Ovary (tissue), 7 donors: ENCODE measurements at regions not wholly inside any gene's neighbourhood (a gene's known extent, or its start where the extent isn't known, plus 50 kb on each side); places are given as distances from the start of the nearest gene placed in this dataset.

Experiments
- DNase-seq, 5 donors: peaks; one replicate each; pipeline ENCODE4 v3.0.0-alpha.2; 2019 to 2020
- H3K27ac ChIP-seq, 2 donors: fragments of 200-600 bp; one replicate each; pipeline versions ENCODE4 v1.5.1 to v1.8.0; 2019 to 2022
- H3K27me3 ChIP-seq: fragments of 200-600 bp; one replicate; pipeline ENCODE4 v1.8.0; 2022
- H3K36me3 ChIP-seq: fragments of 200-600 bp; sonication (generic); one replicate; pipeline ENCODE4 v1.5.1; 2019
- H3K4me1 ChIP-seq: one replicate; pipeline ENCODE4 v1.8.1; 2013; ENCODE audit warnings: mild to moderate bottlenecking, moderate library complexity; ENCODE audit not compliant: insufficient read depth
- H3K4me3 ChIP-seq: fragments of 200-600 bp; sonication (generic); one replicate; pipeline ENCODE4 v1.5.1; 2017
- H3K9me3 ChIP-seq, 2 donors: fragments of 200-600 bp in 1 of 2; sonication (generic) in 1 of 2; one replicate each; pipeline versions ENCODE4 v1.5.1 to v1.8.1; 2013 to 2019; ENCODE audit warnings: mild to moderate bottlenecking in 1 of 2, moderate library complexity in 1 of 2
- CTCF ChIP-seq, 3 donors: fragments of 450-650 bp in 2 of 3; fragments of 200-600 bp in 1 of 3; IDR thresholded peaks; one replicate each; pipeline versions ENCODE4 v1.5.1 to v1.8.0; 2016 to 2022; ENCODE audit warnings: antibody characterized with exemption in 3 of 3, mild to moderate bottlenecking in 1 of 3
- EP300 ChIP-seq: sonication (generic); formaldehyde crosslinking; IDR thresholded peaks from one replicate; pipeline ENCODE4 v1.6.1; 2017; ENCODE audit warnings: antibody characterized with exemption
- POLR2A ChIP-seq: fragments of 450-650 bp; IDR thresholded peaks from one replicate; pipeline ENCODE4 v1.6.1; 2017; ENCODE audit warnings: antibody characterized with exemption, mild to moderate bottlenecking, moderate library complexity
- WGBS, 3 donors: extraction: QIAGEN DNeasy Blood & Tissue Kit in 1 of 3; methylation state at CpG; one replicate each; pipeline versions ENCODE4 v1.1.5 to v1.1.7; 2013 to 2017; 5-methylcytosine and 5-hydroxymethylcytosine counted together
- intact Hi-C, 4 donors: fragments of 100-400 bp; cut with DNase I; formaldehyde crosslinking; loops; one replicate each; pipeline versions ENCODE4 v1.11.0 to v1.15.1; 2022 to 2023
- donor health status: DM: no; HTN: no; CAD: no; lungs with moderate emphysema.
- donor health status: DM: no; HTN: no; CAD: no.
- donor health status: Bipolar disorder and iron deficiency.
- donor health status: DM: no; HTN: no; CAD: no.
- donor health status: DM: yes; HTN: yes; CAD: no.

DNA sequence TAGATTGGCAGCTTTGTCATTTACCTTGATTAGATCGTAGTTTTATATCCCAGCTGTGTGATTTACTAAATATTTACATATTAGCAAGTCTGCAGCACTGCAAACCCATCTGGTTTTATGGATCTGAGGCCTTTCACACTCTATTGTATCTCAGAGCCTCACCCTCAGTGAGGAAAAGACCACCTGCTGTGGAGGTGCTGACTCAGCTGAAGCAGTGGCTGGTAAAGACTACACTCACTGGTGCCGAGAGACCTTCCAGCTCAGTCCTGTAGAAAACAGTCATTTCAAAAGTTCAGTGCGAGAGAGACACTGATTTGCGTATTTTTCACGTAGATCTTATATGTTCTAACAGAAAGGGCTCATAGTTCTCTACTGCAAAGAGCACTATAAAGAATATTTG lies 307.8 kb upstream of the TPM1 start:
- Histone ChIP-seq H3K27ac (no peak overlapping the region), H3K36me3 (no peaks in the 10 kb centered on the region), H3K4me1 (no peaks in the 10 kb centered on the region), H3K9me3 (no peaks in the 10 kb centered on the region), H3K4me3 (no peak overlapping the region), H3K27me3 (no peaks in the 10 kb centered on the region)
- no peak for TF ChIP-seq CTCF (IDR thresholded peaks at IDR 0.05)
- no peak for TF ChIP-seq EP300
- no peak for TF ChIP-seq POLR2A
- intact Hi-C loops, result no loop called here
- 89 to 93% (median 90%) methylated on average over 5 of the region's 5 CpGs for WGBS, 3 donors
- DNase-seq, result no peak

DNA sequence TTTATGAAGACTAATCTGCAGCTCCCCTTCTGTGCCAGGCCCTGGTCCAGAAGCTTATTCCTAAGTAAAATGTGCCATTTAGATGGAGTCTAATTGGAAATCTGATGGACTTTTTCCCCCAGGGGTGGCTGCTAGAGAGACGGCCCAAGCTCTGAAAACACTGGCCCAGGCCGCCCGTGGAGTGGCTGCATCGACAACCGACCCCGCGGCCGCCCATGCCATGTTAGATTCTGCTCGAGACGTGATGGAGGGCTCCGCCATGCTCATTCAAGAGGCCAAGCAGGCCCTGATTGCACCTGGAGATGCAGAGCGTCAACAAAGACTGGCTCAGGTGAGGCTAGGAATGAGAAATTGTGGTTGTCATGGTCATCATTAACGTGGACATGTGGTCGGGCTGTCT lies 305.8 kb upstream of the TPM1 start:
- Histone ChIP-seq H3K4me1 (no peaks in the 10 kb centered on the region), H3K4me3 (no peak overlapping the region), H3K27me3 (no peaks in the 10 kb centered on the region), H3K27ac (no peak overlapping the region), H3K36me3 (no peaks in the 10 kb centered on the region), H3K9me3 (no peaks in the 10 kb centered on the region)
- DNase-seq, result no peak
- intact Hi-C loops, result no loop called here
- WGBS, 3 donors, result 93 to 98% (median 97%) methylated on average over 14 of the region's 14 CpGs
- TF ChIP-seq CTCF (IDR thresholded peaks at IDR 0.05) (no peak), EP300 (no peak), POLR2A (no peak)

DNA sequence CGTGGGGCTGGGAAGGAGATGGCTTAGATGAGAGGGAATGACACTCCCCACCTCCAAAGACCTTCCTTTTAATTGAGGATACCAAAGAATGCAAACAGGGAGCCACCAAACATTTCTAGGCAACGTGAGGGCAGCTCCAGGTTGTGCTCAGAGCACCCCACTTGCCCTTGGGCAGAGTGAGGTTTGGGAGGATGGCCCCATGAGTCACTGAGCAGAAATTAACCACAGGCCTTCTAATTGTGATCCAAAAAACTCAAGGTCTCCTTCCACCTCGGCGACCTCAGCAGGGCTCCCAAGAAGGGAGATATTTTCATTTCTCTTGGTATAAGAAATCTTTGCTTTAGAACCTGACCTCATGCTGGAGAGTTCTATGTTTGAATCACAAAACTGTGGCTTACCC lies 305.0 kb upstream of the TPM1 start:
- Histone ChIP-seq H3K4me1 (peaks cover under 1% of the 10 kb centered on the region), H3K4me3 (no peak overlapping the region), H3K9me3 (no peaks in the 10 kb centered on the region), H3K27me3 (no peaks in the 10 kb centered on the region), H3K36me3 (no peaks in the 10 kb centered on the region), H3K27ac (no peak overlapping the region)
- WGBS, 3 donors, result 45 to 80% (median 77%) methylated on average over 4 of the region's 4 CpGs
- no peak for TF ChIP-seq POLR2A
- TF ChIP-seq EP300, result no peak
- TF ChIP-seq CTCF (IDR thresholded peaks at IDR 0.05), result no peak
- DNase-seq, result no peak
- intact Hi-C loops, result no loop called here

- Histone ChIP-seq H3K27ac (no peak overlapping the region), H3K4me1 (peaks cover 2% of the 10 kb centered on the region), H3K9me3 (no peaks in the 10 kb centered on the region), H3K27me3 (no peaks in the 10 kb centered on the region), H3K36me3 (no peaks in the 10 kb centered on the region), H3K4me3 (no peak overlapping the region)
- no peak for DNase-seq
- 86 to 87% (median 86%) methylated on average over 4 of the region's 4 CpGs for WGBS, 3 donors
- intact Hi-C loops, result no loop called here
- no peak for TF ChIP-seq CTCF (IDR thresholded peaks at IDR 0.05)
- no peak for TF ChIP-seq POLR2A
- TF ChIP-seq EP300, result no peak
These were observed 303.5 kb upstream of the TPM1 start for GRCh38 chr15:62739082-62739481.

DNA sequence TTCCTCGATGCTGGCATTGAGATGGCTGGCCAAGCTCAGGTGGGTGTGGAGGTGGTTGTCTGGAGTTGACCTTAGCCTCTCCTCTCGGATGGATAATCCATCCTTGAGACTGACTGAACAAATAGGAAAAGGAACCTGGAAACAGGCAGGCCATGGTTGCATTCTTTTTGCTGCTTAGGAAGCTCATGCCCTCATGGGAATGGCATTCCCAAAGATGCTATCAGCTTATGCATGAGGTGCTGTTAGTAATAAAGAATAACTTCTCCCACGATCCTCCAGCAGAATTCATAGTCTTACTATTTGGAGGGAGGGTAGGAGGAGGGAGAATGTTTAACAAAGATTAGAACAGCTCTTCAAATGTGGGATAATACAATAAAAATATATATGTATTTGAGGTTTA lies 303.0 kb upstream of the TPM1 start:
- no peaks in the 10 kb centered on the region for H3K9me3 ChIP-seq
- no peak overlapping the region for H3K27ac ChIP-seq
- TF ChIP-seq CTCF (IDR thresholded peaks at IDR 0.05) (no peak), POLR2A (no peak), EP300 (no peak)
- H3K4me3 ChIP-seq, result no peak overlapping the region
- intact Hi-C loops, result no loop called here
- H3K4me1 ChIP-seq, result peaks cover 2% of the 10 kb centered on the region
- 80 to 86% (median 82%) methylated on average over 3 of the region's 3 CpGs for WGBS, 3 donors
- H3K27me3 ChIP-seq, result no peaks in the 10 kb centered on the region
- H3K36me3 ChIP-seq, result no peaks in the 10 kb centered on the region
- DNase-seq, result no peak
